ENCODE measurements at regions not wholly inside any gene's neighbourhood (a gene's known extent, or its start where the extent isn't known, plus 50 kb on each side); places are given as distances from the start of the nearest gene placed in this dataset.

DNA sequence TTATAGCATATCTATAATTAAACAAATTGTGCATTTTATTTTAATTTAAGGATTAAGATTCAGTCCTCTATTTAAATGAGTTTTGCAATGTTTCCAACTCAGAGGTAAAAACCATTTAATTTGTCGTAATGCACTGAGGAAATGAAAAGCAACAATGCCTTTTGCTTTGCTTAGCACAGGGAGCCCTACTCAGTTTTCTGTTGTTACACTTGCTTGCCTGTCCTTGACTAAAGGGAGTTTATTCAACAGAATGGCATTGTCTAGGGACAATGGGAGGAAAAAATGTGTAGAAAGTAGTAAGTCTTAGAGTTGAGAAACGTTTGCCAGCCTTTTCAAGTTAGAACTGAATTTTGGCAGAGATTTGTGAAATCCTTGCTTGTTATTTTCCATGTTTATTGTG is 734.2 kb upstream of the ANO3 start:
- H3K27me3 ChIP-seq = no peaks in the 10 kb centered on the region
- no peaks in the 10 kb centered on the region for H3K36me3 ChIP-seq
- H3K9me3 ChIP-seq = no peaks in the 10 kb centered on the region
- 38 to 39% methylated on average over 2 of the region's 2 CpGs for WGBS, 2 donors
- H3K4me1 ChIP-seq = no peaks in the 10 kb centered on the region
- no peak for DNase-seq
- intact Hi-C loops (cut with DNase I) = no loop called here
- H3K4me3 ChIP-seq = no peak overlapping the region
- no peak overlapping the region for H3K27ac ChIP-seq
- TF ChIP-seq POLR2A (IDR thresholded peaks at IDR 0.05) = no peak
- TF ChIP-seq, protein P1, sequence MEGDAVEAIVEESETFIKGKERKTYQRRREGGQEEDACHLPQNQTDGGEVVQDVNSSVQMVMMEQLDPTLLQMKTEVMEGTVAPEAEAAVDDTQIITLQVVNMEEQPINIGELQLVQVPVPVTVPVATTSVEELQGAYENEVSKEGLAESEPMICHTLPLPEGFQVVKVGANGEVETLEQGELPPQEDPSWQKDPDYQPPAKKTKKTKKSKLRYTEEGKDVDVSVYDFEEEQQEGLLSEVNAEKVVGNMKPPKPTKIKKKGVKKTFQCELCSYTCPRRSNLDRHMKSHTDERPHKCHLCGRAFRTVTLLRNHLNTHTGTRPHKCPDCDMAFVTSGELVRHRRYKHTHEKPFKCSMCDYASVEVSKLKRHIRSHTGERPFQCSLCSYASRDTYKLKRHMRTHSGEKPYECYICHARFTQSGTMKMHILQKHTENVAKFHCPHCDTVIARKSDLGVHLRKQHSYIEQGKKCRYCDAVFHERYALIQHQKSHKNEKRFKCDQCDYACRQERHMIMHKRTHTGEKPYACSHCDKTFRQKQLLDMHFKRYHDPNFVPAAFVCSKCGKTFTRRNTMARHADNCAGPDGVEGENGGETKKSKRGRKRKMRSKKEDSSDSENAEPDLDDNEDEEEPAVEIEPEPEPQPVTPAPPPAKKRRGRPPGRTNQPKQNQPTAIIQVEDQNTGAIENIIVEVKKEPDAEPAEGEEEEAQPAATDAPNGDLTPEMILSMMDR (IDR thresholded peaks at IDR 0.05) = no peak

DNA sequence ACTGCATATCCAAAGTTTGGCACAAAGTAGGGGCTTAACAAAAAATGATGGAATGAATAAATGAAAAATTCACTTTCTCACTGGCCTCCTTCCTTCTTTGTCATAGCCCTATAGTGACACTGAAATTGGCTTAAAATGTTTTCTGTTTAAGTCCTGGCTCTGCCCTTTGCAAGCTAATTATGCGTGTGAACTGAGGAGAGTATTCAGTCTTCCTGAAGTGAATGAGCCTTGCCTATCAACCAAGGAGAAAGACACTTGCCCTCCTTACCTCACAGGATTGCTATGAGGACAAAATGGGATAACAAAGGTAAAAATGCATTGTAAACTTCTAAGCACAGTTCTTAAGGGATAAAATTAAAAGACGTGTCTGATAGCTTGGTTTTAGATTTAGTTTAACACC is 729.8 kb upstream of the ANO3 start:
- TF ChIP-seq, protein P1 (IDR thresholded peaks at IDR 0.05) = no peak
- TF ChIP-seq POLR2A (IDR thresholded peaks at IDR 0.05) = no peak
- intact Hi-C loops (cut with DNase I) = no loop called here

DNA sequence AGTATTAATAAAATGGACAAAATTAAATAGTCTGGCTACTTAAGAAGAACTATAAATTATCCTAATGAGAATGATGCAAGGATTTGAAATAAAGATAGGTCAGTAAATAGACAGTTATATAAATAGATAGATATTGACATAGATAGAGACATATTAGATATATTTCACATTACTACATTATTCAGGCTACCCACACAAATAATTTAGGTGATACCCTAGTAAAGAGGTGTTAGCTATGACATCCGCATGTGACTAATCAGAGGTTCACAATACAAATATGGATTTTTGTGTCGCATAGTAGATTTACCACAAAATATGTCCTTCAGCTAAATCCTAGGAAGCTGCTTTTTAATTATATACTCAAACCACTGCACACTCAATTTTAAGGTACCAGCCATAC is 729.0 kb upstream of the ANO3 start:
- intact Hi-C loops (cut with DNase I) = no loop called here
- Histone ChIP-seq H3K4me1 (no peaks in the 10 kb centered on the region), H3K9me3 (no peaks in the 10 kb centered on the region), H3K27me3 (no peaks in the 10 kb centered on the region), H3K4me3 (no peak overlapping the region), H3K27ac (no peak overlapping the region), H3K36me3 (no peaks in the 10 kb centered on the region)
- TF ChIP-seq, protein P1 (IDR thresholded peaks at IDR 0.05) = no peak
- TF ChIP-seq POLR2A (IDR thresholded peaks at IDR 0.05) = no peak
- no peak for DNase-seq
- 92 to 100% methylated on average over 2 of the region's 2 CpGs for WGBS, 2 donors

More for the DNA sequence above, 729.8 kb upstream of the ANO3 start:
- Histone ChIP-seq H3K36me3 (no peaks in the 10 kb centered on the region), H3K4me1 (no peaks in the 10 kb centered on the region), H3K4me3 (no peak overlapping the region), H3K9me3 (no peaks in the 10 kb centered on the region), H3K27me3 (no peaks in the 10 kb centered on the region), H3K27ac (no peak overlapping the region)
- DNase-seq = no peak
- WGBS, 2 donors = 57 to 73% methylated on average over 2 of the region's 2 CpGs

DNA sequence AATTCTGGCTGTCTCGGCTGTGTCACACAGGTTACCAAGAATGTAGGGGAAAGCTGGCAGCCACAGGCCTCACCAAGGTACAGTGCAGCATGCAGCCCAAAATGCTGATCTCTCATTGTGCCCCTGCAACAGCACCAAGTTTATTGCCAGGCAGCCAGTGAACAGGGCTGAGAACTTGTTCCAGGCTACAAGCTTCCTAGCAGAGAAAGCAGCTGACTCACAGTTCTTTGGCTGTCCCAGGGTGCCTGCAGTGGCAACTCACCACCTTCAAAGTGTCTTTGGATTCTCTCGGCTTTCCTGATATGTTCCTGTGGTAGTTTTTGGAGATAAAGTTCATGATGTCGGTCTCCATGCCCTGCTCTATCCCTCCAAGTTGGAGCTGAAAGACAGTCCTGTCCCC is 719.1 kb upstream of the ANO3 start:
- intact Hi-C loops (cut with DNase I) = no loop called here
- Histone ChIP-seq H3K27ac (no peak overlapping the region), H3K27me3 (no peaks in the 10 kb centered on the region), H3K36me3 (no peaks in the 10 kb centered on the region), H3K9me3 (no peaks in the 10 kb centered on the region), H3K4me1 (no peaks in the 10 kb centered on the region), H3K4me3 (no peak overlapping the region)
- no peak for DNase-seq
- 62 to 67% methylated on average over 3 of the region's 3 CpGs for WGBS, 2 donors
- no peak for TF ChIP-seq POLR2A (IDR thresholded peaks at IDR 0.05)
- TF ChIP-seq, protein P1 (IDR thresholded peaks at IDR 0.05) = no peak

DNA sequence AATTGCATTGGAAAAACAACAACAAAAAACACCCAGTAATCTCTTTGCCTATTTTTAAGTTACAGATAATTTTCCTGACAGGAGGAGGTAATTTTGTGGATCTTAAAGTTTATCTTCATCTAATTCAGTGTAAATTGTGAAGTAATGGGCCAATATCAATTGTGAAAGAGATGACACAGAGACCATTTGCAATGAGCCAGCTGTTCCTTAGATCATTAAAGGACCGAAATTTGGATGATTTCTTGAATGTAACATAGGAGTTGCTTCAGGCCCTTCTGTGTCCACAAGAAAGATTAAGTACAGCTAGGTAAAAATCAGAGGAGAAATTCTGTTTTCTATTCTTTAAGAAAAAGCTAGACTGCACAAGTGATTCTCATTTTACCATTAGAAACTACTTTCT is 718.5 kb upstream of the ANO3 start:
- no peak for DNase-seq
- H3K4me3 ChIP-seq = no peak overlapping the region
- intact Hi-C loops (cut with DNase I) = no loop called here
- no peaks in the 10 kb centered on the region for H3K4me1 ChIP-seq
- no peaks in the 10 kb centered on the region for H3K9me3 ChIP-seq
- H3K27ac ChIP-seq = no peak overlapping the region
- 36 to 38% methylated on average over 1 of the region's 1 CpG for WGBS, 2 donors
- no peak for TF ChIP-seq POLR2A (IDR thresholded peaks at IDR 0.05)
- TF ChIP-seq, protein P1 (IDR thresholded peaks at IDR 0.05) = no peak
- H3K36me3 ChIP-seq = no peaks in the 10 kb centered on the region
- H3K27me3 ChIP-seq = no peaks in the 10 kb centered on the region
